ENCODE measurements at regions not wholly inside any gene's neighbourhood (a gene's known extent, or its start where the extent isn't known, plus 50 kb on each side); places are given as distances from the start of the nearest gene placed in this dataset.

GRCh38 chr14:62064751-62065323 is 302.6 kb downstream of the SNAPC1 start:
- no peaks in the 10 kb centered on the region for H3K4me1 ChIP-seq (ENCODE audit: control insufficient read depth, insufficient read depth, low read length, poor library complexity, severe bottlenecking)
- Mint-ChIP-seq H3K9me3 (peaks cover 0 to 4% (median 0%) of the 10 kb centered on the region in 7 donors), H3K27ac (no peak overlapping the region), H3K36me3 (no peaks in the 10 kb centered on the region), H3K4me1 (no peaks in the 10 kb centered on the region), H3K4me3 (no peak overlapping the region), H3K27me3 (peaks cover 17% of the 10 kb centered on the region)
- peaks cover 4% of the 10 kb centered on the region for H3K27me3 ChIP-seq (ENCODE audit: control insufficient read depth, insufficient read depth, low read length)
- no peaks in the 10 kb centered on the region for H3K9me3 ChIP-seq (ENCODE audit: control insufficient read depth in 2 of 2, low read length in 2 of 2)
- no peak overlapping the region for H3K4me3 ChIP-seq (ENCODE audit: low read depth, low read length)
- no peaks in the 10 kb centered on the region for H3K36me3 ChIP-seq (ENCODE audit: control insufficient read depth, insufficient read depth, low read length)
- no peak for ATAC-seq (ENCODE audit: low read depth in 2 of 2)
- H3K27ac ChIP-seq (ENCODE audit: insufficient read depth, low read length, poor library complexity, severe bottlenecking): no peak overlapping the region
- no peak for DNase-seq

- peaks cover 0 to 3% (median 0%) of the 10 kb centered on the region in 7 donors for H3K9me3 Mint-ChIP-seq
- ATAC-seq (ENCODE audit: low read depth in 2 of 2) (no peak), DNase-seq (no peak)
- Histone ChIP-seq H3K4me1 (ENCODE audit: control insufficient read depth, insufficient read depth, low read length, poor library complexity, severe bottlenecking) (no peaks in the 10 kb centered on the region), H3K27ac (ENCODE audit: insufficient read depth, low read length, poor library complexity, severe bottlenecking) (no peak overlapping the region), H3K4me3 (ENCODE audit: low read depth, low read length) (no peak overlapping the region), H3K27me3 (ENCODE audit: control insufficient read depth, insufficient read depth, low read length) (peaks cover 4% of the 10 kb centered on the region), H3K36me3 (ENCODE audit: control insufficient read depth, insufficient read depth, low read length) (no peaks in the 10 kb centered on the region), H3K9me3 (ENCODE audit: control insufficient read depth in 2 of 2, low read length in 2 of 2) (no peaks in the 10 kb centered on the region)
- H3K27me3 Mint-ChIP-seq: peaks cover 14% of the 10 kb centered on the region
- no peaks in the 10 kb centered on the region for H3K4me1 Mint-ChIP-seq
- no peak overlapping the region for H3K27ac Mint-ChIP-seq
- H3K4me3 Mint-ChIP-seq: no peak overlapping the region
- H3K36me3 Mint-ChIP-seq: no peaks in the 10 kb centered on the region
These were observed 304.1 kb downstream of the SNAPC1 start for GRCh38 chr14:62066304-62066703.

- DNase-seq: no peak
- Mint-ChIP-seq H3K9me3 (peaks cover 0 to 4% (median 0%) of the 10 kb centered on the region in 7 donors), H3K4me1 (no peaks in the 10 kb centered on the region), H3K4me3 (no peak overlapping the region), H3K27me3 (peaks cover 5% of the 10 kb centered on the region), H3K27ac (no peak overlapping the region), H3K36me3 (no peaks in the 10 kb centered on the region)
- no peak for ATAC-seq (ENCODE audit: low read depth in 2 of 2)
- no peak overlapping the region for H3K4me3 ChIP-seq (ENCODE audit: low read depth, low read length)
- no peak overlapping the region for H3K27ac ChIP-seq (ENCODE audit: insufficient read depth, low read length, poor library complexity, severe bottlenecking)
- H3K9me3 ChIP-seq (ENCODE audit: control insufficient read depth in 2 of 2, low read length in 2 of 2): no peaks in the 10 kb centered on the region
- no peaks in the 10 kb centered on the region for H3K27me3 ChIP-seq (ENCODE audit: control insufficient read depth, insufficient read depth, low read length)
- no peaks in the 10 kb centered on the region for H3K36me3 ChIP-seq (ENCODE audit: control insufficient read depth, insufficient read depth, low read length)
- H3K4me1 ChIP-seq (ENCODE audit: control insufficient read depth, insufficient read depth, low read length, poor library complexity, severe bottlenecking): no peaks in the 10 kb centered on the region
These were observed 308.8 kb downstream of the SNAPC1 start for GRCh38 chr14:62071039-62071438.

GRCh38 chr14:62076368-62076767 is 314.1 kb downstream of the SNAPC1 start:
- Mint-ChIP-seq H3K27ac (no peak overlapping the region), H3K4me1 (peaks cover 19 to 25% (median 21%) of the 10 kb centered on the region in 4 donors), H3K9me3 (peaks cover 0 to 2% (median 0%) of the 10 kb centered on the region in 7 donors), H3K36me3 (no peaks in the 10 kb centered on the region), H3K27me3 (peaks cover 12% of the 10 kb centered on the region), H3K4me3 (no peak overlapping the region)
- ATAC-seq (ENCODE audit: low read depth in 2 of 2) (no peak), DNase-seq (no peak)
- Histone ChIP-seq H3K36me3 (ENCODE audit: control insufficient read depth, insufficient read depth, low read length) (no peaks in the 10 kb centered on the region), H3K9me3 (ENCODE audit: control insufficient read depth in 2 of 2, low read length in 2 of 2) (no peaks in the 10 kb centered on the region), H3K27ac (ENCODE audit: insufficient read depth, low read length, poor library complexity, severe bottlenecking) (no peak overlapping the region), H3K27me3 (ENCODE audit: control insufficient read depth, insufficient read depth, low read length) (no peaks in the 10 kb centered on the region), H3K4me3 (ENCODE audit: low read depth, low read length) (no peak overlapping the region), H3K4me1 (ENCODE audit: control insufficient read depth, insufficient read depth, low read length, poor library complexity, severe bottlenecking) (peaks cover 13% of the 10 kb centered on the region)

- Mint-ChIP-seq H3K27me3 (peaks cover 12% of the 10 kb centered on the region), H3K36me3 (no peaks in the 10 kb centered on the region), H3K27ac (peak overlapping the region in 2 of 3 donors; percentile 13 to 44), H3K4me3 (peak overlapping the region in 1 of 4 donors; percentile 59), H3K9me3 (peaks cover 0 to 2% (median 0%) of the 10 kb centered on the region in 7 donors), H3K4me1 (peaks cover 19 to 25% (median 21%) of the 10 kb centered on the region in 4 donors)
- DNase-seq (no peak), ATAC-seq (ENCODE audit: low read depth in 2 of 2) (no peak)
- H3K4me3 ChIP-seq (ENCODE audit: low read depth, low read length): no peak overlapping the region
- no peaks in the 10 kb centered on the region for H3K27me3 ChIP-seq (ENCODE audit: control insufficient read depth, insufficient read depth, low read length)
- H3K4me1 ChIP-seq (ENCODE audit: control insufficient read depth, insufficient read depth, low read length, poor library complexity, severe bottlenecking): peaks cover 13% of the 10 kb centered on the region
- H3K36me3 ChIP-seq (ENCODE audit: control insufficient read depth, insufficient read depth, low read length): no peaks in the 10 kb centered on the region
- H3K9me3 ChIP-seq (ENCODE audit: control insufficient read depth in 2 of 2, low read length in 2 of 2): no peaks in the 10 kb centered on the region
- no peak overlapping the region for H3K27ac ChIP-seq (ENCODE audit: insufficient read depth, low read length, poor library complexity, severe bottlenecking)
These were observed 314.8 kb downstream of the SNAPC1 start for GRCh38 chr14:62076825-62077605.

GRCh38 chr14:62077676-62078261 is 315.5 kb downstream of the SNAPC1 start:
- H3K36me3 ChIP-seq (ENCODE audit: control insufficient read depth, insufficient read depth, low read length): no peaks in the 10 kb centered on the region
- Mint-ChIP-seq H3K36me3 (no peaks in the 10 kb centered on the region), H3K4me3 (peak overlapping the region in 2 of 4 donors; percentile 16 to 59), H3K27ac (peak overlapping the region; percentile 13 to 78 (median 44)), H3K27me3 (peaks cover 12% of the 10 kb centered on the region), H3K4me1 (peaks cover 19 to 25% (median 21%) of the 10 kb centered on the region in 4 donors), H3K9me3 (peaks cover 0 to 2% (median 0%) of the 10 kb centered on the region in 7 donors)
- H3K27me3 ChIP-seq (ENCODE audit: control insufficient read depth, insufficient read depth, low read length): no peaks in the 10 kb centered on the region
- H3K9me3 ChIP-seq (ENCODE audit: control insufficient read depth in 2 of 2, low read length in 2 of 2): no peaks in the 10 kb centered on the region
- DNase-seq: peak in 2 of 3 donors; percentile 26 to 73
- peak in 1 of 2 donors; percentile 69 for ATAC-seq (ENCODE audit: low read depth in 2 of 2)
- H3K4me1 ChIP-seq (ENCODE audit: control insufficient read depth, insufficient read depth, low read length, poor library complexity, severe bottlenecking): peaks cover 13% of the 10 kb centered on the region
- H3K27ac ChIP-seq (ENCODE audit: insufficient read depth, low read length, poor library complexity, severe bottlenecking): no peak overlapping the region
- no peak overlapping the region for H3K4me3 ChIP-seq (ENCODE audit: low read depth, low read length)

GRCh38 chr14:62079038-62079437 is 316.8 kb downstream of the SNAPC1 start:
- DNase-seq (no peak), ATAC-seq (ENCODE audit: low read depth in 2 of 2) (no peak)
- no peaks in the 10 kb centered on the region for H3K27me3 ChIP-seq (ENCODE audit: control insufficient read depth, insufficient read depth, low read length)
- H3K27ac Mint-ChIP-seq: no peak overlapping the region
- H3K27ac ChIP-seq (ENCODE audit: insufficient read depth, low read length, poor library complexity, severe bottlenecking): no peak overlapping the region
- H3K36me3 Mint-ChIP-seq: no peaks in the 10 kb centered on the region
- H3K4me3 Mint-ChIP-seq: no peak overlapping the region
- peaks cover 16% of the 10 kb centered on the region for H3K27me3 Mint-ChIP-seq
- no peak overlapping the region for H3K4me3 ChIP-seq (ENCODE audit: low read depth, low read length)
- H3K4me1 ChIP-seq (ENCODE audit: control insufficient read depth, insufficient read depth, low read length, poor library complexity, severe bottlenecking): peaks cover 13% of the 10 kb centered on the region
- peaks cover 19 to 25% (median 21%) of the 10 kb centered on the region in 4 donors for H3K4me1 Mint-ChIP-seq
- peaks cover 0 to 4% (median 0%) of the 10 kb centered on the region in 7 donors for H3K9me3 Mint-ChIP-seq
- H3K36me3 ChIP-seq (ENCODE audit: control insufficient read depth, insufficient read depth, low read length): no peaks in the 10 kb centered on the region
- H3K9me3 ChIP-seq (ENCODE audit: control insufficient read depth in 2 of 2, low read length in 2 of 2): no peaks in the 10 kb centered on the region

Measured in CD4-positive, CD25-positive, alpha-beta regulatory T cell (primary cell).